Osteoblast (primary cell): ENCODE measurements at regions not wholly inside any gene's neighbourhood (a gene's known extent, or its start where the extent isn't known, plus 50 kb on each side); places are given as distances from the start of the nearest gene placed in this dataset.

ENCODE experiments used
- DNase-seq: peaks from one replicate; pipeline ENCODE4 v3.0.0; 2011; ENCODE audit warnings: low spot score, mixed read lengths; ENCODE audit not compliant: insufficient read length; ENCODE audit errors: missing footprints
- H2AFZ ChIP-seq: 2 replicates; pipeline ENCODE4 v1.6.0; 2011; ENCODE audit warnings: mild to moderate bottlenecking, low read length
- H3K27ac ChIP-seq: 2 replicates; pipeline ENCODE4 v1.5.1; 2011; ENCODE audit warnings: mild to moderate bottlenecking, low read depth, low read length, moderate library complexity
- H3K27me3 ChIP-seq: 2 replicates; pipeline ENCODE4 v1.6.0; 2012; ENCODE audit warnings: mild to moderate bottlenecking, control low read depth, inconsistent platforms, low read length, moderate library complexity; ENCODE audit not compliant: insufficient read depth
- H3K36me3 ChIP-seq: 2 replicates; pipeline ENCODE4 v1.5.1; 2011; ENCODE audit warnings: mild to moderate bottlenecking, low read length, control low read depth, moderate library complexity; ENCODE audit not compliant: insufficient read depth
- H3K4me1 ChIP-seq: 2 replicates; pipeline ENCODE4 v1.5.1; 2011; ENCODE audit warnings: mild to moderate bottlenecking, low read length, control low read depth, moderate library complexity; ENCODE audit not compliant: insufficient read depth
- H3K4me2 ChIP-seq: 2 replicates; pipeline ENCODE4 v1.6.0; 2011; ENCODE audit warnings: mild to moderate bottlenecking, low read length; ENCODE audit not compliant: insufficient read depth
- H3K4me3 ChIP-seq: fragments of 200-600 bp; sonication (generic); 3 replicates; pipeline ENCODE4 v1.5.1; 2012; ENCODE audit warnings: mild to moderate bottlenecking, low read length, inconsistent platforms; ENCODE audit not compliant: insufficient read depth
- H3K79me2 ChIP-seq: 2 replicates; pipeline ENCODE4 v1.6.0; 2012; ENCODE audit warnings: mild to moderate bottlenecking, low read length, control low read depth, inconsistent platforms; ENCODE audit not compliant: insufficient read depth
- H3K9me3 ChIP-seq: 2 replicates; pipeline ENCODE4 v1.5.1; 2011; ENCODE audit warnings: low read depth, low read length, control low read depth
- H4K20me1 ChIP-seq: 2 replicates; pipeline ENCODE4 v1.6.0; 2012; ENCODE audit warnings: mild to moderate bottlenecking, low read length, control low read depth; ENCODE audit not compliant: insufficient read depth
- TF ChIP-seq, protein P1 (sequence below): IDR thresholded peaks from 2 replicates; pipeline ENCODE4 v1.5.1; 2011; ENCODE audit warnings: mild to moderate bottlenecking, low read depth, low read length, moderate library complexity; ENCODE audit errors: extremely low read depth

DNA sequence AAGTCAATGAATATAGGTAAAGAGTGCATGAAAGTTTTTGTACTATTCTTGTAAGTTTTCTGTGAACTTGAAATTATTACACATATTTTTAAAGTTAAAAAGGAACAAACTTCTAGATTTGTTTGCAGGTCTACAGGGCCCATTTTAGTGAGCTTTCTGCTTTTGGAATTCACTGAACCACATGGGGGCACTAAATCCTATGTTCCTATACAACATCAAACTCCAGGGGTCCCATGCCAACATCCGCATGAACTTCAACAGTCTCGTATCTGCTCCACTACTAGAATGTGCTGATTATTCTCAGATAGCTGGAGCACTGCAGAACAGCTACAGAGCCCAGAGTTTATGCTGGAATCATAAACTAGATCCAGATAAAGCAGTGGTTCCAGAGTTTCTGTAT is 347.9 kb upstream of the SPTLC3 start:
- peaks cover 2% of the 10 kb centered on the region for H3K9me3 ChIP-seq
- TF ChIP-seq, protein P1, sequence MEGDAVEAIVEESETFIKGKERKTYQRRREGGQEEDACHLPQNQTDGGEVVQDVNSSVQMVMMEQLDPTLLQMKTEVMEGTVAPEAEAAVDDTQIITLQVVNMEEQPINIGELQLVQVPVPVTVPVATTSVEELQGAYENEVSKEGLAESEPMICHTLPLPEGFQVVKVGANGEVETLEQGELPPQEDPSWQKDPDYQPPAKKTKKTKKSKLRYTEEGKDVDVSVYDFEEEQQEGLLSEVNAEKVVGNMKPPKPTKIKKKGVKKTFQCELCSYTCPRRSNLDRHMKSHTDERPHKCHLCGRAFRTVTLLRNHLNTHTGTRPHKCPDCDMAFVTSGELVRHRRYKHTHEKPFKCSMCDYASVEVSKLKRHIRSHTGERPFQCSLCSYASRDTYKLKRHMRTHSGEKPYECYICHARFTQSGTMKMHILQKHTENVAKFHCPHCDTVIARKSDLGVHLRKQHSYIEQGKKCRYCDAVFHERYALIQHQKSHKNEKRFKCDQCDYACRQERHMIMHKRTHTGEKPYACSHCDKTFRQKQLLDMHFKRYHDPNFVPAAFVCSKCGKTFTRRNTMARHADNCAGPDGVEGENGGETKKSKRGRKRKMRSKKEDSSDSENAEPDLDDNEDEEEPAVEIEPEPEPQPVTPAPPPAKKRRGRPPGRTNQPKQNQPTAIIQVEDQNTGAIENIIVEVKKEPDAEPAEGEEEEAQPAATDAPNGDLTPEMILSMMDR: no peak
- H3K4me1 ChIP-seq: no peaks in the 10 kb centered on the region
- no peak for DNase-seq
- no peaks in the 10 kb centered on the region for H3K27me3 ChIP-seq
- no peaks in the 10 kb centered on the region for H3K36me3 ChIP-seq
- H2AFZ ChIP-seq: no peak overlapping the region
- no peak overlapping the region for H3K27ac ChIP-seq
- no peaks in the 10 kb centered on the region for H4K20me1 ChIP-seq
- no peak overlapping the region for H3K4me3 ChIP-seq
- H3K79me2 ChIP-seq: no peaks in the 10 kb centered on the region
- H3K4me2 ChIP-seq: no peak overlapping the region

DNA sequence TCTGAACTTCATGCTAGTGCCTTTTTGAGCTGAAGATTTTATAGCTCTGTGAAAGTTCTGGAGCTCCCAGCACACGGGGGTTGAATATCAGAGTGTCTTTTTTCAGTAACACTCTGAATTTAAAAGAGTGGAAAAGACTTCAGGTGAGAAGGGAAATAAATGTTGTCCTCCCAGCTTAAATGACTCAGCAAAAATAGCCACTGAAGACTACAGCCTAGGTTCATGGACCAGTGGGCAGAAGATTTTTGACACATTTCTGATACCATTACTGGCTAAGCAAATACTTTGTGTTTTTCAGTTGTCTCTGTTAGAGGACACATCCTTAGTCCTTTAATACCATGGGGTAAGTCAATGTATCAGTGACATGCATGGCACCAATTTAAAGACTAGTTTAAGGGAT is 338.5 kb upstream of the SPTLC3 start:
- TF ChIP-seq, protein P1: no peak
- H4K20me1 ChIP-seq: no peaks in the 10 kb centered on the region
- no peaks in the 10 kb centered on the region for H3K36me3 ChIP-seq
- H3K27ac ChIP-seq: no peak overlapping the region
- no peaks in the 10 kb centered on the region for H3K27me3 ChIP-seq
- no peak overlapping the region for H3K4me3 ChIP-seq
- no peaks in the 10 kb centered on the region for H3K4me1 ChIP-seq
- H3K9me3 ChIP-seq: no peaks in the 10 kb centered on the region
- no peaks in the 10 kb centered on the region for H3K79me2 ChIP-seq
- no peak overlapping the region for H3K4me2 ChIP-seq
- no peak for DNase-seq
- no peak overlapping the region for H2AFZ ChIP-seq

DNA sequence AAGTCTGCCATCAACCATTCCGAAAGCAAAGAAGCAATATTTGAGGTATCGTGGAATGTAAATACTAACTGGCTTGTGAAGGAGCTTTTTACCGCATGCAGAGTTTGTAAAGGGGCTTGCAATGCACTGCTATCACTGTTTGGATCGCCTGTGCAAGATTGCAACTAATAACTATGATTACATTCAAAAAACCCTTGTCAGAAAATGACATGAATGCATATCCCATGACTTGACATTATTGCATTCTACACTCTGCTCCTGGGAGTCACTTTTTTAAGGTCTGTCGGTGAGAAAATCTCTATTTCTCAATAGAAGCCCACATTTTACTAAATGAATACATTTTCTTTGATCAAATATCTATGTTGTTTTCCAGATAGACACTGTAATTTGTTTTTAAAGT is 335.4 kb upstream of the SPTLC3 start:
- H3K4me3 ChIP-seq: no peak overlapping the region
- H4K20me1 ChIP-seq: no peaks in the 10 kb centered on the region
- H2AFZ ChIP-seq: no peak overlapping the region
- H3K4me1 ChIP-seq: no peaks in the 10 kb centered on the region
- H3K27ac ChIP-seq: no peak overlapping the region
- no peak overlapping the region for H3K4me2 ChIP-seq
- no peaks in the 10 kb centered on the region for H3K27me3 ChIP-seq
- no peaks in the 10 kb centered on the region for H3K79me2 ChIP-seq
- H3K9me3 ChIP-seq: no peaks in the 10 kb centered on the region
- H3K36me3 ChIP-seq: no peaks in the 10 kb centered on the region
- no peak for DNase-seq
- TF ChIP-seq, protein P1: no peak

DNA sequence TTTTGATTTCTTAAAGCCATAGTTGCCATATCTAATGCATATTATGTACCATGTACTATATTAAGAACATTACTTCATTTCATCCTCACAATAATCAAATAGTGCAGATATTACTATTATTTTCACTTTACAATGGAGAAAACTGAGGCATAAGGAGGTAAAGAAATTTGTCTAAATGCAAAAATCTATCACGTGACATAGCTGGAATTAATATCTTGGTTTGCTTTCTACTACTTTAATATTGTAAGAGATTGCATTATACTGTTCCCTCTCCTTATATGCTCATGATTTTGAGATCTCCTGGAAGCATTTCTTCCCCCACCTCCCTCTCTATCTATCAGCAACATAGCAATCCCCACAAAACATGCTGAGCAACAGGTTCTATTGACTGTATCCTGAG is 330.8 kb upstream of the SPTLC3 start:
- Histone ChIP-seq H3K27ac (no peak overlapping the region), H4K20me1 (no peaks in the 10 kb centered on the region), H3K4me1 (no peaks in the 10 kb centered on the region), H3K9me3 (peaks cover 2% of the 10 kb centered on the region), H3K4me3 (no peak overlapping the region), H3K79me2 (no peaks in the 10 kb centered on the region), H2AFZ (no peak overlapping the region), H3K27me3 (no peaks in the 10 kb centered on the region), H3K4me2 (no peak overlapping the region), H3K36me3 (no peaks in the 10 kb centered on the region)
- TF ChIP-seq, protein P1: no peak
- no peak for DNase-seq
